Pancreas (tissue), 10 donors: ENCODE measurements at regions not wholly inside any gene's neighbourhood (a gene's known extent, or its start where the extent isn't known, plus 50 kb on each side); places are given as distances from the start of the nearest gene placed in this dataset.

Source experiments
- ATAC-seq, 4 donors: fragments of 200-7000 bp; cut with Tn5 transposase; one replicate each; pipeline versions ENCODE4 v1.8.0 to v1.9.1; 2020; ENCODE audit warnings: mild to moderate bottlenecking in 4 of 4, moderate library complexity in 4 of 4
- DNase-seq, 6 donors: peaks; one replicate each; pipeline ENCODE4 v3.0.0-alpha.2; 2020
- FAIRE-seq: peaks from 2 replicates; lab custom pipeline; 2012; peaks lifted over from hg19 to GRCh38; lab: Jason Lieb, UNC
- H3K27ac ChIP-seq, 4 donors: fragments of 200-600 bp; sonication (generic); 1 replicate in 3 of 4; 2 replicates in 1 of 4; pipeline versions ENCODE4 v1.5.0 to v1.8.0; 2020
- H3K27me3 ChIP-seq, 4 donors: fragments of 200-600 bp; one replicate each; pipeline ENCODE4 v1.8.0; 2021
- H3K36me3 ChIP-seq, 3 donors: fragments of 200-600 bp; sonication (generic) in 1 of 3; one replicate each; pipeline versions ENCODE4 v1.5.0 to v1.8.0; 2020 to 2021
- H3K4me1 ChIP-seq, 3 donors: fragments of 200-600 bp; one replicate each; pipeline ENCODE4 v1.8.0; 2021
- H3K4me3 ChIP-seq, 4 donors: fragments of 200-600 bp; sonication (generic) in 2 of 4; one replicate each; pipeline versions ENCODE4 v1.5.0 to v1.8.0; 2020 to 2021
- H3K9me3 ChIP-seq, 4 donors: fragments of 200-600 bp; one replicate each; pipeline ENCODE4 v1.8.0; 2021
- WGBS, 2 donors: extraction: QIAGEN DNeasy Blood & Tissue Kit; methylation state at CpG; one replicate each; pipeline ENCODE4 v1.1.7; 2013; 5-methylcytosine and 5-hydroxymethylcytosine counted together
- intact Hi-C, 3 donors: fragments of 100-400 bp; cut with DNase I; formaldehyde crosslinking; loops; one replicate each; pipeline versions ENCODE4 v1.11.1 to v1.14.2; 2022
- TF ChIP-seq, protein P1 (sequence below), 4 donors: fragments of 200-600 bp; sonication (generic) in 3 of 4; IDR thresholded peaks; one replicate each; pipeline versions ENCODE4 v1.5.0 to v1.8.0; 2021; ENCODE audit warnings: antibody characterized with exemption in 4 of 4
- donor health status: healthy with polysubstance abuse.
- donor health status: DM: no; HTN: no; CAD: no; lungs with moderate emphysema.
- donor health status: DM: no; HTN: no; CAD: no.
- donor health status: control.
- donor health status: control.
- donor health status: Bipolar disorder and iron deficiency.
- donor health status: DM: yes; HTN: yes; CAD: no.
- donor health status: DM: no; HTN: no; CAD: no.
- donor health status: DM: no; HTN: no; CAD: no.
- donor health status: DM: yes; HTN: yes; CAD: no.

DNA sequence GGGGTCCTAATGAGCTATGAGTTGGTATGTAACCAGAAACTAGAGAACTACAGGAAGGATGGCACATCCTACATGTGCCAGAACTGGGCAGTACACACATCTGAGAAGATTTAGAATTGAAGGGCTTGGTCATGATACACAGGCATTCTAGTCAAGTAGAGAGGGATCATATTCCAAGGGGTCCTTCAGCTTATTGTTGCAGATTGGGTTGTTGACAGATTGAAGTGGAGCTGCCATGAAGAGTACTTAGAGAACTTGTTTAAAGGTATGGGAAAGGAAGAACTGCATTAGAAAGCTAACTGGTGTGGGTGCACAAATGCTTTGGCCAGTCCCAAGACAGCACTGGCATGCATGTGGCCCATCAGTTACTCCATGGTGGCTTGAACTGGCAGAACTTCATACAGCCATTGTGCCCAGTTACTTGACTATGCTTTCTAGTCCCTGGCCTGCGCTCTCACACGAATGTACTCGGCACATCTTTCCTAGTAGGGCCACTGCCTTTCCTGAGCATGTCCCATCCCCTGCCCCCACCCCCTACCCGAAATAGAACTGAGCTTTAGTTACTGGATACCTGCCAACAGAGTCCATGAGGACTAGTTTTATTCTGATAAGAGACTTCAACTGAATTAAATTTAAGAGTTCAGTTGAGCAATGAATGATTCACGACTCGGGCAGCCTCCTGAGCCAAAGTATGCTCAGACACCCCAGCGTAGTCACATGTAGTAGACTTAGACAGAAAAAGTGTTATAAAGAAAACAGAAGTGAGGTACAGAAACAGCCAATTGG, 64.0 kb downstream of the CCNG2 start:
- intact Hi-C loops: no loop called here
- TF ChIP-seq, protein P1, sequence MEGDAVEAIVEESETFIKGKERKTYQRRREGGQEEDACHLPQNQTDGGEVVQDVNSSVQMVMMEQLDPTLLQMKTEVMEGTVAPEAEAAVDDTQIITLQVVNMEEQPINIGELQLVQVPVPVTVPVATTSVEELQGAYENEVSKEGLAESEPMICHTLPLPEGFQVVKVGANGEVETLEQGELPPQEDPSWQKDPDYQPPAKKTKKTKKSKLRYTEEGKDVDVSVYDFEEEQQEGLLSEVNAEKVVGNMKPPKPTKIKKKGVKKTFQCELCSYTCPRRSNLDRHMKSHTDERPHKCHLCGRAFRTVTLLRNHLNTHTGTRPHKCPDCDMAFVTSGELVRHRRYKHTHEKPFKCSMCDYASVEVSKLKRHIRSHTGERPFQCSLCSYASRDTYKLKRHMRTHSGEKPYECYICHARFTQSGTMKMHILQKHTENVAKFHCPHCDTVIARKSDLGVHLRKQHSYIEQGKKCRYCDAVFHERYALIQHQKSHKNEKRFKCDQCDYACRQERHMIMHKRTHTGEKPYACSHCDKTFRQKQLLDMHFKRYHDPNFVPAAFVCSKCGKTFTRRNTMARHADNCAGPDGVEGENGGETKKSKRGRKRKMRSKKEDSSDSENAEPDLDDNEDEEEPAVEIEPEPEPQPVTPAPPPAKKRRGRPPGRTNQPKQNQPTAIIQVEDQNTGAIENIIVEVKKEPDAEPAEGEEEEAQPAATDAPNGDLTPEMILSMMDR (IDR thresholded peaks at IDR 0.05): no peak
- ATAC-seq (peak in 1 of 4 donors; percentile 25), DNase-seq (no peak), FAIRE-seq (no peak)
- no peaks in the 10 kb centered on the region for H3K36me3 ChIP-seq
- no peaks in the 10 kb centered on the region for H3K9me3 ChIP-seq
- peaks cover 0 to 3% (median 0%) of the 10 kb centered on the region in 4 donors for H3K27me3 ChIP-seq
- 69 to 70% methylated on average over 7 of the region's 7 CpGs for WGBS, 2 donors
- H3K4me3 ChIP-seq: no peak overlapping the region
- H3K4me1 ChIP-seq: no peaks in the 10 kb centered on the region
- no peak overlapping the region for H3K27ac ChIP-seq

DNA sequence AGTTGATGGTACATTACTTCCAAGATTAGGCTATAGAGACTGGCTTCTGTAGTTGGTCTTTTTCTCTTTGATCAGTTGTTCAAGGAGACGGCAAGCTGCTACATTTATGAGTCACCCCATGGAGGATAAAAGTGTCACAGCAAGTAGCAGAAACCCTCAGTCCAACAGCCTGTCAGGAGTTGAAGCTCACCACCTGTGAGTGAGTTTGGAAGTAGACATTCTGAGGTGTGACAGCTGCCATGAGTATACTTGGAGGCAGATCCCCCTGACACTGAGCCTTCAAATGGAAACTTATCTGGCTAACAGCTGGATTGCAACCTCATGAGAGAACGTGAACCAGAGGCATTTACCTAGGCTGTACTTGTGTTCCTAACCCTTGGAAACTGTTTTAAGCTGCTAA, 68.0 kb downstream of the CCNG2 start:
- Histone ChIP-seq H3K4me1 (no peaks in the 10 kb centered on the region), H3K36me3 (no peaks in the 10 kb centered on the region), H3K4me3 (no peak overlapping the region), H3K27ac (no peak overlapping the region), H3K9me3 (no peaks in the 10 kb centered on the region), H3K27me3 (peaks cover 0 to 3% (median 0%) of the 10 kb centered on the region in 4 donors)
- TF ChIP-seq, protein P1 (IDR thresholded peaks at IDR 0.05): no peak
- DNase-seq (no peak), ATAC-seq (no peak), FAIRE-seq (no peak)
- intact Hi-C loops: no loop called here
- WGBS, 2 donors: 32 to 33% methylated on average over 2 of the region's 2 CpGs

DNA sequence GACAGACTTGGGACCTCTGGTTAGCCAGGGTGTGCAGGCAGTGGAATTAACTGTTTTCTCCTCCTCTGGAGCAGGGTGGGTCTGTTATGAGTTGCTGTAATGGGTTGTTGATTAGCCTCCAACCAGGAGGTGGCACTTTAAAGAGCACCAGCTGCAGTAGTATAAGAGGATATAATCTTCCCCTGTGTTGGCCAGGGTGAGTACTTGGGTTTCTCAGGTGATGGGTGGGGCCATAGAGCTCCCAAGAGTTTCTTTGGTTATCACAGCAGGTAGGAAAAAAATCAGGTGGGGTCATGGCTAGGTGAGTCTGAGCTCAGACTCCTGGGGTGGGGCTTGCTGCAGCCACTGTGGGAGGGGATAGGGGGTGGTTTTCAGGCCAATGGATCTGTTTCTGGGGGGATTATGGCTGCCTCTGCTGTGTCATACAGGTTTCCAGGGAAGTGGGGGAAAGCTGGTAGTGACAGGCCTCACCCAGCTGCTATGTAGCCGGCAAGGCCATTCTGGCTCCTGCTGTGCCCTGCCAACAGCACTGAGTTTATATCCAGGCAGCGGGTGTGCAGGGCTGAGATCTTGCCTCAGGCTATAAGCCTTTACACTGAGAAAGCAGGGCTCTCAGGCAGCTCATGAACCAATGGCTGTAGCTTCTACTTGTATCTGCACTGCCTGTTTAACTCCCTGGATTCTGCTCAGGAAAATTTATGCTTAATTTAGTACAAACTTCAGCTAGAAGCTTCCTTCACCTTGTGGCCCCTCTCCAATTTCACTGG, 70.1 kb downstream of the CCNG2 start:
- 93 to 100% methylated on average over 2 of the region's 2 CpGs for WGBS, 2 donors
- Histone ChIP-seq H3K4me3 (no peak overlapping the region), H3K4me1 (no peaks in the 10 kb centered on the region), H3K36me3 (no peaks in the 10 kb centered on the region), H3K9me3 (no peaks in the 10 kb centered on the region), H3K27ac (no peak overlapping the region), H3K27me3 (peaks cover 0 to 3% (median 0%) of the 10 kb centered on the region in 4 donors)
- DNase-seq (no peak), ATAC-seq (no peak), FAIRE-seq (no peak)
- intact Hi-C loops: no loop called here
- TF ChIP-seq, protein P1 (IDR thresholded peaks at IDR 0.05): no peak

DNA sequence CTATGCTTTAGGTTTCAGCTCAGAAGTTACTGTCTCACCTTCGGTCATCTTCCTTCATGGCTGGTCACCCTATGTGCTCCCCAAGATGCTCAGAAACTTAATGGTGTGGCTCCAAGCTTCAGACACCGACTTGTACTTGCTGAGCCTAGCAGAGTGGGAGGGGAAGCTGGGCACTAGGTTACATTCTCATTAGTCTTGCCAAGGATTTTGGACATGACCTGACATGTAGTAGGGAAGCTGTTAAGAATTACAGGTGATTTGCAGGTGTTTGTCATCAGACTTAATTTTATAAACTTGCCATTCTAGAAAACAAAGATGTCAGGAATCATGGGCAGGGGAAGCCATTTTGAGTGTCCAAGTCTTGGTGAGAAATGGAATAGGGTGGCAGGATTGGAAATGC, 72.4 kb downstream of the CCNG2 start:
- 79 to 85% methylated on average over 2 of the region's 2 CpGs for WGBS, 2 donors
- intact Hi-C loops: no loop called here
- Histone ChIP-seq H3K36me3 (no peaks in the 10 kb centered on the region), H3K27ac (no peak overlapping the region), H3K27me3 (no peaks in the 10 kb centered on the region), H3K9me3 (no peaks in the 10 kb centered on the region), H3K4me3 (no peak overlapping the region), H3K4me1 (no peaks in the 10 kb centered on the region)
- ATAC-seq (no peak), DNase-seq (no peak), FAIRE-seq (no peak)
- TF ChIP-seq, protein P1 (IDR thresholded peaks at IDR 0.05): no peak
